Right renal cortex interstitium (tissue), 3 donors: ENCODE measurements at regions not wholly inside any gene's neighbourhood (a gene's known extent, or its start where the extent isn't known, plus 50 kb on each side); places are given as distances from the start of the nearest gene placed in this dataset.

Source experiments
- DNase-seq, 3 donors: peaks; one replicate each; pipeline ENCODE4 v3.0.0-alpha.2; 2013; ENCODE audit warnings: low read depth in 3 of 3, low spot score in 2 of 3

GRCh38 chr13:21814604-21815003 is 143.7 kb downstream of the FGF9 start:
- no peak for DNase-seq

- no peak for DNase-seq
These were observed 147.0 kb downstream of the FGF9 start for GRCh38 chr13:21817878-21818277.

GRCh38 chr13:21822029-21822428 is 151.2 kb downstream of the FGF9 start:
- no peak for DNase-seq

- no peak for DNase-seq
These were observed 152.5 kb downstream of the FGF9 start for GRCh38 chr13:21823416-21823815.

GRCh38 chr13:21823949-21824348 is 153.1 kb downstream of the FGF9 start:
- DNase-seq, result no peak

GRCh38 chr13:21825186-21825585 is 154.3 kb downstream of the FGF9 start:
- no peak for DNase-seq

GRCh38 chr13:21825801-21826200 is 154.9 kb downstream of the FGF9 start:
- DNase-seq, result no peak

GRCh38 chr13:21826214-21827015 is 155.5 kb downstream of the FGF9 start:
- no peak for DNase-seq

GRCh38 chr13:21831654-21832324 is 160.9 kb downstream of the FGF9 start:
- no peak for DNase-seq

- DNase-seq, result no peak
These were observed 163.0 kb downstream of the FGF9 start for GRCh38 chr13:21833921-21834320.

GRCh38 chr13:21834521-21834920 is 163.6 kb downstream of the FGF9 start:
- no peak for DNase-seq

- DNase-seq, result no peak
These were observed 166.4 kb downstream of the FGF9 start for GRCh38 chr13:21837288-21837687.

GRCh38 chr13:21837841-21838551 is 167.1 kb downstream of the FGF9 start:
- no peak for DNase-seq

GRCh38 chr13:21846605-21847004 is 175.7 kb downstream of the FGF9 start:
- DNase-seq, result no peak

- no peak for DNase-seq
These were observed 178.4 kb downstream of the FGF9 start for GRCh38 chr13:21849323-21849722.

GRCh38 chr13:21850013-21851006 is 179.4 kb downstream of the FGF9 start:
- no peak for DNase-seq

- no peak for DNase-seq
These were observed 181.2 kb downstream of the FGF9 start for GRCh38 chr13:21852043-21852442.

GRCh38 chr13:21853779-21854178 is 182.9 kb downstream of the FGF9 start:
- no peak for DNase-seq

- no peak for DNase-seq
These were observed 197.9 kb downstream of the FGF9 start for GRCh38 chr13:21868823-21869222.

GRCh38 chr13:21871382-21871781 is 200.5 kb downstream of the FGF9 start:
- no peak for DNase-seq
